ENCODE measurements at regions not wholly inside any gene's neighbourhood (a gene's known extent, or its start where the extent isn't known, plus 50 kb on each side); places are given as distances from the start of the nearest gene placed in this dataset.

- TF ChIP-seq, protein P1, sequence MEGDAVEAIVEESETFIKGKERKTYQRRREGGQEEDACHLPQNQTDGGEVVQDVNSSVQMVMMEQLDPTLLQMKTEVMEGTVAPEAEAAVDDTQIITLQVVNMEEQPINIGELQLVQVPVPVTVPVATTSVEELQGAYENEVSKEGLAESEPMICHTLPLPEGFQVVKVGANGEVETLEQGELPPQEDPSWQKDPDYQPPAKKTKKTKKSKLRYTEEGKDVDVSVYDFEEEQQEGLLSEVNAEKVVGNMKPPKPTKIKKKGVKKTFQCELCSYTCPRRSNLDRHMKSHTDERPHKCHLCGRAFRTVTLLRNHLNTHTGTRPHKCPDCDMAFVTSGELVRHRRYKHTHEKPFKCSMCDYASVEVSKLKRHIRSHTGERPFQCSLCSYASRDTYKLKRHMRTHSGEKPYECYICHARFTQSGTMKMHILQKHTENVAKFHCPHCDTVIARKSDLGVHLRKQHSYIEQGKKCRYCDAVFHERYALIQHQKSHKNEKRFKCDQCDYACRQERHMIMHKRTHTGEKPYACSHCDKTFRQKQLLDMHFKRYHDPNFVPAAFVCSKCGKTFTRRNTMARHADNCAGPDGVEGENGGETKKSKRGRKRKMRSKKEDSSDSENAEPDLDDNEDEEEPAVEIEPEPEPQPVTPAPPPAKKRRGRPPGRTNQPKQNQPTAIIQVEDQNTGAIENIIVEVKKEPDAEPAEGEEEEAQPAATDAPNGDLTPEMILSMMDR (IDR thresholded peaks at IDR 0.05) = no peak
- no peak for TF ChIP-seq POLR2A (IDR thresholded peaks at IDR 0.05)
Measured at GRCh38 chr2:180742801-180743200, 237.6 kb upstream of the UBE2E3 start.
